ENCODE measurements at regions not wholly inside any gene's neighbourhood (a gene's known extent, or its start where the extent isn't known, plus 50 kb on each side); places are given as distances from the start of the nearest gene placed in this dataset.
"Not testable (repeated sequence)": the region's sequence is repeated elsewhere in the genome, so short reads cannot be mapped to it uniquely, and the experiment has no call there.

- DNase-seq = no peak
These were observed 54.5 kb upstream of the HTR4 start for GRCh38 chr5:148708854-148709253.

DNA sequence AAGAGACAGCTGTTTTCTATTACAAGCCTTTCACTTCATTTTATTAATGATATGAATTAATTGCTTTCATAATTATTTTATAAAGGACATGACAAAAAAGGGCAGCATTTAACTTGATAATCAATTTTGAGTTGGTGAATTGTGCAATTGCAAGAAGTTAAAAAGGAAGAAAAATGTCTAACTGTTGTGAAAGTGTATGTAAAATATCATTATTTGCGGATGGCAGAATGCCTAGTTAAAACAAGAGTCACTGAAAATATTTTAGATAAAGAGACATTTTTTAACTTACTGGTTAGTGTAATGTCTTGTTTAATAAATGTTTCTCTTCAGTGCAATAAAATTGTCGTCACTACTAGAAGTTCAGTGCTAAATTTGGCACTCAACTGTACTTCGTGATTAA, 57.6 kb upstream of the HTR4 start:
- no peak for DNase-seq

DNA sequence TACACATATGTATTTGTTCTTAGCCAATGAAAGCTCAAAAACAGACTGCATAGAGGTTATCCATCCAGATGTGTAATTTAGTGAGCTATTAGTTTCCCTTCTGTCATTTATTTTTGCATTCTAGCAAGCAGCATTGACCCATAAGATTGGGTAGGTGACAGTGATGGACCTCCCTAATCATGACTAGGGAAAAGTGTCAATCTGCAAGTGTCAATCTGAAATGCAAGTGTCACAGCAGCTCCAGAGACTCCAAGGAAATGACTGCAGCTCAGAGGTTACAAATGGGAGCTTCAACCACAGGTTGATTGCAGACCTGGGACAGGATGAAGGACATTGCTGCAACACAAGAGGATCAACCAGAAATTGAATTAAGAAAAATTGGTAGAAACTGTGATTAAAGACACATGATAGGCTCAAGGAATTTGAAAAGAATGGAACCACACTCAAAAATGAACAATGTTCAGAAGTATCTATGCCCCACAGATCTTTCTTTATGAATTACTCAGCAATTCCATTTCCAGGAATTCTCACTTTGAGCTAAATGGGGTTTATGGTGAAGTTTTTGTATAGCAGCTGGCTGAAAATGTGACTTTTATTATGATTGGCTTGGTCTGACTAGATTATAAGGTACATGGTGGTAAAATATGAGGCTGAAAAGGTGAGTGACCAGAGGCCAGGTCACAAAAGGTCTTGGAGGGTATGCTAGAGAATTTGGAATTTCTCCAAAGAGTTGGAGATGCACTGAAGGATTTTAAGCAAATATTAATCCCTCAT, 59.6 kb upstream of the HTR4 start:
- DNase-seq = no peak

- no peak for DNase-seq
These were observed 62.4 kb upstream of the HTR4 start for GRCh38 chr5:148716716-148717115.

DNA sequence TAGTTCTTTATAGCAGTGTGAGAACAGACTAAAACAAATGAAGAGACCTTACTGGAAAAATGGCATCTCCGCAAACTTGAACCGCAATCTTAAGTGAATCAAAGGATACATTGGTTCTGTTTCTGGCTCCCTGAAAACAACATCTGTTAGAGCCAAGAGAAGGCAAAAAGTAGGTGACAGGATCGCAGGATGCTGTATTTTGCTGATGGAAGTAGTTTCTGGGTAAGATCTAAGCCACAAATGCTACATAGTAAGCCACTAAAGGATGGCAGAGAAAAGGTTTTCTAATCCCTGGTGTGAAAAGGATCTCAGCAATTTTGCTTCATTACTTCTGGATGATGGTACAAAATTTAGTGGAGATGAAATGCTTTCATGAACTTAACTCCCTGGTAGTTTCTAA, 63.3 kb upstream of the HTR4 start:
- no peak for DNase-seq

GRCh38 chr5:148719605-148720004, 65.3 kb upstream of the HTR4 start:
- DNase-seq = no peak

DNA sequence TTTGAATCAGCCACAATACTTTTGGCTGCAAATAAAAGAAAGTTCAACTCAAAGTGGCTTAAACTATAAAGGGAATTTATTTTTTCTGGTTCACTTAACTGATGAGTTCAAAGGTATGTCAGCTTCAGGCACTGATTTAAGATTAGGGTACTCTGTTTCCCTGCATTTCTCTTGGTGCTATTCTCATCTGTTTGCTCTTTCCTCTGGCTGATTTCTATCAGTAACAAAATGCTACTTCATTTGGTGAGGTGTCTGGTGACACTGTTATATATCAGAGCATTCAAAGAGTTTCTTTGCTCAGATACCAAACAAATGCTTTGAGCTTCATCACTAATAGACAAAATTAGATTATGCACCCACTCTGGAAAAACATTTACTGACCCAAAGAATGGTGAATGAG, 65.9 kb upstream of the HTR4 start:
- no peak for DNase-seq

DNA sequence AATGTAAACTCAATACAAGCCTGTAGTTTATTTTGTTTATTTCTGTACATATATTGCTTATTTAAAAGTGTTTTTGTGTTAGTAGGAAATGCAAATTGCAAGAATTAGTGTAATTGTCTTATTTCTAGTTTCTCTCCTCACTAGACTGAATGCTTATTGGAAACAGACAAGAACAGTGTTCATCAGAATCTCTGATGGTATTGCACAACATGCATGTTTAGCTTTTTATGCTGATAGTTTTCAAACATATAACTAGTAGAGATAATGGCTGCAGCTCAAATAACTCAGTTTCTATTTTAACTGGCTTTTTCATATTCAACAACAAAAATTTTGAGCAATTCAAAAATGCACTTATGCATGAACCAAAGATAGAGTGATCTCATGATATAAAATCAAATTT, 68.8 kb upstream of the HTR4 start:
- no peak for DNase-seq

DNA sequence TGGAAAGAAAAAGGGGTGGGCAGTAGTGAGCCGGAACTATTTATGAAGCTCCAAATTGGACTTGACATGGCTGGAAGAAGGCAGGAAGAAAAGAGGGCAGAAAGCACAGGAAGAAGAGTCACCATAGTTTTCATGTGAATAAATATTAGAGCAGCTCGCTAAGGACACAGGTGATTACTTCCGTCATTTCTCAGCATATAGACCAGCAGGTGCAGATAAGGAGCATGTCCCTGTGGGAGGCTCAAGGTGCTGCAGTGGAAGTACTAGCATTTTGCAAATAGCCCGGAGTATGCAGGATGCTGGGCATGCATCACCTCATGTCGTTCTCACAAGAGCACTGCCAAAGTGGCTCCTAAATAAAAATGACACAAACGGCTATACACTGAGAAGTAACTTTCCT, 71.3 kb upstream of the HTR4 start:
- no peak for DNase-seq

GRCh38 chr5:148729182-148729581, 74.9 kb upstream of the HTR4 start:
- no peak for DNase-seq

DNA sequence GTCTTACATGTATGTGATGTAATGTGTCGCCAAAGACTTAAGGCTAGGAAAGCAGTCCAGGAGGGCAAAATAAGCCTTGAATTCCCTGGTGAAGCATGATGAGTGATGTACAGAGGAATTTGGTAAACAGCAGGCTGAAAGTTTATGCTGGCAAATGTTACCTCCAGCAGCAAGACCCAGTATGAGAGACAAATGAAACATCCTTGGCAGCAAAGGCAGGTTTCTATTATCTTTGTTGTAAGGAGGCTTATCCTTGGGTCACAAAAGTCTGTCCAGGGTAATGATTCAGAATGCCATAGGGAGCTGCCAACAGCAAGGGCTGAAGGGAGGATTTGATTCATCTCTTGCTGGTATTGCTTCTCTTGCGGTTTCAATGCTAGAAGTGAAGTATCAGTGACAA, 75.9 kb upstream of the HTR4 start:
- DNase-seq = no peak

DNA sequence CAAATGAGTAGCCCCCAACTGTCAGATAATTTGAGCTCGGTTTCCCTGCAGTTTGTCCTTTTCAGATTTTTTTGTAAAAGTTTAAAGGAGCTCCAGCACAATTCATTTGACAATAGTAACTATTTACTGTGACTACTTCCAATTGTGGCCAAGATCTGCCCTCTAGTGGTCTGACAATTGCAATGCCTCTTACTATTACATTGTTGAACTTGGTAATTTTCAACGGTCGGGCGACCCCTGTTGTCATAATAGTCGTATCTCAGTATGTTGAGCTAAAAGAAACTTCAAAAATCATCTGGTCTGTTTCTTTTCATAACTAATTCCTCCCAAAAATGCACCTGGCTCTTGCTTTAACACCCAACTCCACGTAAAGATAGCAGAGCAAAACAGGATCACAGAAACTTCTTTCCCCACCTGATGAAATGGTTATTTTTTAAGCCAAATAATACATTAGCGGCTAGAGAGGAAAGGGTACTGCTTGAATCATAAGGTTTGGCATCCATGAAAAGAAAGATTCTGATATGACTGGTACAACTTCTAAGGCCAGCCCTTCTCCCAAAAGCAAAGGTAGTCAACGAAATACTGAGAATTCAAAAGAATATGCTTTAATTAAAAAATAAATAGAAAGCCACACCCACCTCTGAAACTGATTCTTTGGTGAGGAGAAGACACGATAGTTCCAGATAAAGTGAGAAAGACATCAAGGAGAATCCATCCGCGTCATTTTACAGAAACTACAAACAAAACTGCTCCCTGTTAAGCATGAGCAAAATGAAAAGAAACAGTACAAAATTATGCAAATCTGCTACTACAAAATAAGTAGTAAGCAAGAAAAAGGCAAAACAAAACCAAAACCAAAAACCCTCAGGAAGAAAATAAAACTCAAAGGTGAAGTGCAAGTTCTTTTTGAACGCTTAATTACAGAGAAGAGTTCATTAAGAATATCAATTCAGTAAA, 76.9 kb upstream of the HTR4 start:
- DNase-seq = peak; percentile 68 to 83

- DNase-seq = no peak
These were observed 78.4 kb upstream of the HTR4 start for GRCh38 chr5:148732692-148733091.

DNA sequence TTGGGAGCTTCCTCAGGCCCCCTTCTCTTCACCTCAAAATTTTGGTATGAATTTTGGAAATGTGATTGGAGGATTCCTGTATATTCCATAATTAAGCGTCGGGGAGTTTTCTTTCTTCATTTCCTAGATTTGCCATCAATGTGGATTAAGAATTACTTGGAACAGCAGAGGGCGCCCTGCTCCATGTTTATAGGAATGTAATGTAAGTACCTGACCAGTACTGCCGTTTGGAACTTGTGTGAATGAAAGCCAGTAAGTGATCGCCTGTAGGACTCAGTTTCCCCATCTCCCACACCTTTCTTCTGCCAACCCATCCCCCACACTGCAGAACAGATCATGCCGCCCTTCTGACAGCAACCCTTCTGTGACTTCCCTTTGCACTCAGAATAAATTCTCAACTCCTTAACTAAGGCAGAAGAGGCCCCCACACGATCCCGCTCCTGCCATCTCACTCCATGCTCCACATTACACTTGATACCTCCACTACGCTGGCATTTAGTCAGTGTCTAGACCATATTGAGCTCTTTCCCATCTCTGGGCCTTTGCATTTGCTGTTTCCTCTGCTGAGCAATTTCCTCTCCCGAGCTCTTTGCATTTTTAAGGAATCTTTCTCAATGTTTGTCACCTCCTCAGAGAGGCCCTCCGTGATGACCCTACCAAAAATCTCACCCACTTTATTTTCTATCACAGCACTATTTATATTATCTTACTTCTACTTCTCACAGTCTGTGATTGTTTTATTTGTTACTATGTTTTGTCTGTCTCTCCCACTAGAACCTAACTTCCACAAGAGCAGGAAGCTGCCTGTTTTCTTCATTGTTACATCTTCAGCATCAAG, 79.5 kb upstream of the HTR4 start:
- DNase-seq = peak; percentile 54 to 79

GRCh38 chr5:148734518-148734917, 80.2 kb upstream of the HTR4 start:
- DNase-seq = no peak

- no peak for DNase-seq
These were observed 81.0 kb upstream of the HTR4 start for GRCh38 chr5:148735301-148735835.

- DNase-seq = no peak
These were observed 84.7 kb upstream of the HTR4 start for GRCh38 chr5:148739023-148739422.

GRCh38 chr5:148739524-148739923, 85.2 kb upstream of the HTR4 start:
- peak in 1 of 2 experiments; percentile 20 for DNase-seq

DNA sequence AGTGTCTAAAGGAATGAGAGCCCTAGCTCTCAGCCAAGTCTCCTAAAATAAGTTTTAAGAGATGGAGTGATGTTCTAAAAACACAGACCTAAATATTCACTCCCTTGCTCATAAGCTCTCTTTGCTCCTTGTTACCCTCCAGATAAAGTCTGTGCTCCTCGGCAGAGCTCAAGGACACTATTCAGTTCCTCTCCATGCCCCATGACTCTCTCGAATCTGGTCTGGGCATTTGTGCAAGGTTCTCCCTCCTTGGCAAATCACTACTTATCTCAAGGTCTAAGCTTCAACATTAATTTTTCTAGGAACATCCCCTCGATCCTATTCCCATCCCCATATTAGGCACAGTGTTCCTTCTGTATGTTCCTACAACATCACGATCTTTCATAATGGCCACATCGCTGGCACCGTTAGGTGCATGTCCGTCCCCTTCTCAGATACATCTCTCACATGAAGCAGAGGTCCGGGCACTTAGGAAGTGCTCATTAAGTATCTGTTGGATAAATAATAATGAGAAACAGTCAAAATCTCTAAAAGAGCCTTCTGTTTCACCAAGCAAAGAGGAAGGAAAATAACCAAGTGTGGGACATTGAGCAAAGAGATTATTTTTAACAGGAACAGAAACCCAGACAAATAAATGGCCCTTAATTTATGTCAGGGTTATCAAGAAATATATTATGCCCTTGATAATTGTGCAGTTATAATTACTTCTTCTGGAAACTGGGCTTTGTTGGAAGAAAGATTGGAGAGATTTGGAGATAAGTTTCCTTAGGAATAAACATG, 85.9 kb upstream of the HTR4 start:
- DNase-seq = no peak

- DNase-seq = peak; percentile 21 to 61
These were observed 85.3 kb upstream of the ADRB2 start for GRCh38 chr5:148740966-148741742.

DNA sequence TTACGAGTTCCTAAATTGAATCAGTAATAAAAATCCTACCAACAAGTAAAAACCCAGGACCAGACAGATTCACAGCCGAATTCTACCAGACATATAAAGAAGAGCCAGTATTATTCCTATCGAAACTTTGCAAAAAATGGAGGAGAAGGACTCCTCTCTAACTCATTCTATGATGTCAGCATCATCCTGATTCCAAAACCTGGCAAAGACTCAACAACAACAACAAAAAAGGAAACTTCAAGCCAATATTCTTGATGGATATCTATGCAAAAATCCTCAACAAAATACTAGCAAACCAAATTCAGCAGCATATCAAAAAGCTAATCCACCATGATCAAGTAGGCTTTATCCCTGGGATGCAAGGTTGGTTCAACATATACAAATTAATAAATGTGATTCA, 84.6 kb upstream of the ADRB2 start:
- DNase-seq = not testable (repeated sequence)

Measured in NCI-H446 (cell line).